ENCODE measurements at regions not wholly inside any gene's neighbourhood (a gene's known extent, or its start where the extent isn't known, plus 50 kb on each side); places are given as distances from the start of the nearest gene placed in this dataset.

GRCh38 chr12:104890476-104891096 lies 67.5 kb downstream of the SLC41A2 start:
- Histone ChIP-seq H3K36me3 (ENCODE audit: control insufficient read depth, insufficient read depth, low read length) (no peaks in the 10 kb centered on the region), H3K27ac (ENCODE audit: low read length) (no peak overlapping the region), H3K4me1 (ENCODE audit: control insufficient read depth, insufficient read depth, low read length) (peaks cover 13% of the 10 kb centered on the region; the same call in 1 of the 2 replicates), H3K27me3 (ENCODE audit: control insufficient read depth, insufficient read depth, low read length) (no peaks in the 10 kb centered on the region), H3K9me3 (ENCODE audit: control insufficient read depth, insufficient read depth, low read depth, low read length) (no peaks in the 10 kb centered on the region), H3K4me3 (ENCODE audit: low read depth in 2 of 2, low read length in 2 of 2) (no peak overlapping the region)
- in situ Hi-C loops (cut with HindIII; ENCODE audit: low pct_unique_long_range_greater_than_20kb, low sequenced_read_pairs) (no loop called here), intact Hi-C loops (cut with micrococcal nuclease; ENCODE audit: unreplicated experiment) (no loop called here)
- no peak for TF ChIP-seq REST (IDR thresholded peaks at IDR 0.05; ENCODE audit: insufficient read depth in 1 of 2, low read depth in 2 of 2, low read length in 1 of 2)
- no peak for TF ChIP-seq TCF7L2 (IDR thresholded peaks at IDR 0.05; ENCODE audit: low read depth, low read length)
- TF ChIP-seq SIN3A (IDR thresholded peaks at IDR 0.05; ENCODE audit: borderline replicate concordance, insufficient read depth, low read depth, low read length) = no peak
- no peak for TF ChIP-seq POLR2AphosphoS5 (IDR thresholded peaks at IDR 0.05; ENCODE audit: low read depth, low read length)
- no peak for TF ChIP-seq CTCF (IDR thresholded peaks at IDR 0.05)
- BruUV-seq (replicated peaks) = no TSS peak
- CTCF ChIA-PET = no interaction called here
- POLR2A ChIA-PET = no interaction called here
- DNase-seq (ENCODE audit: low read depth, low spot score) = no peak
- ATAC-seq = no peak

GRCh38 chr12:104889735-104890134 lies 68.4 kb downstream of the SLC41A2 start:
- ATAC-seq (no peak), DNase-seq (ENCODE audit: low read depth, low spot score) (no peak)
- ChIA-PET CTCF (no interaction called here), POLR2A (no interaction called here)
- Histone ChIP-seq H3K27ac (ENCODE audit: low read length) (no peak overlapping the region), H3K9me3 (ENCODE audit: control insufficient read depth, insufficient read depth, low read depth, low read length) (no peaks in the 10 kb centered on the region), H3K4me3 (ENCODE audit: low read depth in 2 of 2, low read length in 2 of 2) (no peak overlapping the region), H3K4me1 (ENCODE audit: control insufficient read depth, insufficient read depth, low read length) (peaks cover 13% of the 10 kb centered on the region; the same call in 1 of the 2 replicates), H3K27me3 (ENCODE audit: control insufficient read depth, insufficient read depth, low read length) (no peaks in the 10 kb centered on the region), H3K36me3 (ENCODE audit: control insufficient read depth, insufficient read depth, low read length) (no peaks in the 10 kb centered on the region)
- intact Hi-C loops (cut with micrococcal nuclease; ENCODE audit: unreplicated experiment) = no loop called here
- TF ChIP-seq POLR2AphosphoS5 (IDR thresholded peaks at IDR 0.05; ENCODE audit: low read depth, low read length) (no peak), SIN3A (IDR thresholded peaks at IDR 0.05; ENCODE audit: borderline replicate concordance, insufficient read depth, low read depth, low read length) (no peak), TCF7L2 (IDR thresholded peaks at IDR 0.05; ENCODE audit: low read depth, low read length) (no peak), CTCF (IDR thresholded peaks at IDR 0.05) (no peak), REST (IDR thresholded peaks at IDR 0.05; ENCODE audit: insufficient read depth in 1 of 2, low read depth in 2 of 2, low read length in 1 of 2) (no peak)
- no TSS peak for BruUV-seq (replicated peaks)
- in situ Hi-C loops (cut with HindIII; ENCODE audit: low pct_unique_long_range_greater_than_20kb, low sequenced_read_pairs) = no loop called here
